GM12878 (cell line): ENCODE measurements at regions not wholly inside any gene's neighbourhood (a gene's known extent, or its start where the extent isn't known, plus 50 kb on each side); places are given as distances from the start of the nearest gene placed in this dataset.
A peak's percentile ranks its signal among the peaks of the same experiment; 100 is the strongest.

Experiments
- BHLHE40 ChIP-seq, 2 experiments: fragments of 450-650 bp in 1 of 2; IDR thresholded peaks; 2 replicates each; pipeline ENCODE4 v1.6.1; 2011 to 2017; ENCODE audit warnings: low read depth in 2 of 2, borderline replicate concordance in 1 of 2, improper control_type of control experiment in 1 of 2, low read length in 1 of 2, mild to moderate bottlenecking in 1 of 2
- CTCF ChIP-seq, 3 experiments: IDR thresholded peaks in 2 of 3; conservative IDR thresholded peaks in 1 of 3; 2 replicates each; pipeline ENCODE4 v1.5.1; 2011; ENCODE audit warnings: low read depth in 3 of 3, low read length in 3 of 3, mild to moderate bottlenecking in 3 of 3, control low read depth in 2 of 3, moderate library complexity in 2 of 3, inconsistent platforms in 1 of 3, mixed read lengths in 1 of 3; ENCODE audit not compliant: control insufficient read depth in 2 of 3, insufficient read depth in 1 of 3; ENCODE audit errors: extremely low read depth in 1 of 3
- IRF3 ChIP-seq: fragments of 450-650 bp; IDR thresholded peaks from 2 replicates; pipeline ENCODE4 v1.6.1; 2014; ENCODE audit warnings: mild to moderate bottlenecking
- NBN ChIP-seq: fragments of 450-650 bp; IDR thresholded peaks from 2 replicates; pipeline ENCODE4 v1.6.1; 2016
- POLR2A ChIP-seq: IDR thresholded peaks from 2 replicates; pipeline ENCODE4 v1.6.1; 2011; ENCODE audit warnings: low read depth, mild to moderate bottlenecking, low read length
- RAD21 ChIP-seq: IDR thresholded peaks from 2 replicates; pipeline ENCODE4 v1.6.1; 2011; ENCODE audit warnings: mild to moderate bottlenecking, low read depth, low read length, moderate library complexity; ENCODE audit not compliant: insufficient read depth
- SMC3 ChIP-seq: IDR thresholded peaks from 2 replicates; pipeline ENCODE4 v1.6.1; 2011; ENCODE audit warnings: low read length, improper control_type of control experiment, borderline replicate concordance
- YY1 ChIP-seq: IDR thresholded peaks from 2 replicates; pipeline ENCODE4 v1.6.1; 2011; ENCODE audit warnings: low read depth, mild to moderate bottlenecking, low read length
- TF ChIP-seq, protein P1 (sequence below): IDR thresholded peaks from 2 replicates; pipeline ENCODE4 v1.6.1; 2011; ENCODE audit warnings: low read depth, low read length, improper control_type of control experiment, borderline replicate concordance

- TF ChIP-seq IRF3 (no peak), CTCF (IDR thresholded peaks at IDR 0.05 in 2 of 3, conservative IDR thresholded peaks at IDR 0.05 in 1 of 3; ENCODE audit: control insufficient read depth in 2 of 3, extremely low read depth in 1 of 3, insufficient read depth in 1 of 3, low read depth in 3 of 3, low read length in 3 of 3) (peak; percentile 35 to 56 (median 51); a peak in 4 of 6 replicates), NBN (no peak), RAD21 (peak; percentile 71), POLR2A (no peak), BHLHE40 (IDR thresholded peaks at IDR 0.05; ENCODE audit: borderline replicate concordance in 1 of 2, low read depth in 2 of 2, low read length in 1 of 2) (no peak), SMC3 (peak; percentile 40; the same call in 1 of the 2 replicates), YY1 (no peak)
- TF ChIP-seq, protein P1, sequence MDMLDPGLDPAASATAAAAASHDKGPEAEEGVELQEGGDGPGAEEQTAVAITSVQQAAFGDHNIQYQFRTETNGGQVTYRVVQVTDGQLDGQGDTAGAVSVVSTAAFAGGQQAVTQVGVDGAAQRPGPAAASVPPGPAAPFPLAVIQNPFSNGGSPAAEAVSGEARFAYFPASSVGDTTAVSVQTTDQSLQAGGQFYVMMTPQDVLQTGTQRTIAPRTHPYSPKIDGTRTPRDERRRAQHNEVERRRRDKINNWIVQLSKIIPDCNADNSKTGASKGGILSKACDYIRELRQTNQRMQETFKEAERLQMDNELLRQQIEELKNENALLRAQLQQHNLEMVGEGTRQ = no peak
These were observed 229.5 kb upstream of the ZC3H15 start for GRCh38 chr2:186256540-186256939.
